Hematopoietic multipotent progenitor cell treated with erythropoietin and hydrocortisone succinate and interleukin-3 and kit ligand, for 17 days (in vitro differentiated cells): ENCODE measurements at regions not wholly inside any gene's neighbourhood (a gene's known extent, or its start where the extent isn't known, plus 50 kb on each side); places are given as distances from the start of the nearest gene placed in this dataset.

ENCODE experiments used
- DNase-seq: peaks from one replicate; pipeline ENCODE4 v3.0.0-alpha.2; 2015; ENCODE audit warnings: low spot score

DNA sequence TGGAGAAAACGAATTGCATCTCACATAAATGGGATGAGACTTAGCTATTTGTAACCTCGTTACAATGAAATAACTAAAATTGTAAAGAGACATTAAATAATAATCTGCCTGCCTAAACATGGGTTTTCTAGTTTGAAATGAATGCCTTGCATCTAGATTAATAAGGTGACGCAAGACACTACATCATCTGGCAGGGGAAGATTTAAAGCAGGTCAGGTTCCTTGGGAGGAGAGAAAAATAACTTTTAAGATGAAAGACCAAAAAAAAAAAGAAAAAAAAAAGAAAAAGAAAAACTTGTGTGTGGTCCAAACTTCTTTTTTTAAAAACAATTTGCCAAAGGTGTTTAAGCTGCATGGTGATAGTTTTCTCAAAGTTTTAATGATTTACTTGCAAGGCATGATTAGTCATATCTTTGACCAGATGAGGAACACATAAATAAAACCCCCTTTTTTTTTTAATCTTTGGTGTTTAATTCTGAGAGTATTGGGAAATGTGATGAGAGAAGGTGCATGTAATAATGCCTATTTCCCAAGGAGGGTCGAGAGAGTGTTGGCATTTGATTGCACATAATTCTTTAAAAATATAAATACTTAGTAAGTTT is 122.9 kb upstream of the ADAMTSL1 start:
- no peak for DNase-seq

DNA sequence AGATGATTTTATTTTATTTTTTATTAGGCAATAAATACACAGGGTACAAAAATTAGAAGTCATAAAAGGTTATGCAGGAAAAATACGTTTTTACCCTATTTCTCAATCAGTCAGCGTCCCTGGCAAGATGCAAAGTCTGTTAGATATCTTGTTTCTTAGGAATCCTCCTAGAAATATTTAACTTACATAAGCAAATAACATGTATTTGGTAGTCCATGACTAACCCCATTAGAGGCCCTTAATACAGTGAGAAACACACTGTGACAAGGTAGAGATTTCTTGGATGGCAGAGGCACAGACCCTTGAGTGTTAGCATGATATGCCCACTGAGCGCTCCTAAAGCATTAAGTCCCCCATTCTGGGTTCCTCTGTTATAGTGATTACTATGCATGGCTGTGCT is 121.2 kb upstream of the ADAMTSL1 start:
- no peak for DNase-seq

DNA sequence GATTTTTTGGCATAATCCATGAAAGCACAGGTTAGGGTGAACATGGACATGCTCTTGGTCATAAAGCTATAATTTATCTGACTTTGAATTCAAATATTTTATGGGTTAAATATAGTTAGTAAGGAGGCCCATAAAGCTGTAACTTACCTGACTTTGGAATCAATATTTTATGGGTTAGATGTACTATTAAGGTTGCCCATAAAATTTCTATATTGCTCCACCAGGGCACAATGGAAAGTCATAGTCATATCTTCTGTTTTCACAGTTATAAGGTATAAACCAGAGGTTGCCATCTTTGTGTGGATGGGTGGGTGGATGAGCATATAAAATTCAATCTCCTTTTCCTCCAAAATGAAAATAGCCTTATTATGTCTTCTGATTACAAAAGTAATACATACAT is 120.5 kb upstream of the ADAMTSL1 start:
- no peak for DNase-seq

- DNase-seq = no peak
Measured at GRCh38 chr9:18357321-18357720, 116.6 kb upstream of the ADAMTSL1 start.

DNA sequence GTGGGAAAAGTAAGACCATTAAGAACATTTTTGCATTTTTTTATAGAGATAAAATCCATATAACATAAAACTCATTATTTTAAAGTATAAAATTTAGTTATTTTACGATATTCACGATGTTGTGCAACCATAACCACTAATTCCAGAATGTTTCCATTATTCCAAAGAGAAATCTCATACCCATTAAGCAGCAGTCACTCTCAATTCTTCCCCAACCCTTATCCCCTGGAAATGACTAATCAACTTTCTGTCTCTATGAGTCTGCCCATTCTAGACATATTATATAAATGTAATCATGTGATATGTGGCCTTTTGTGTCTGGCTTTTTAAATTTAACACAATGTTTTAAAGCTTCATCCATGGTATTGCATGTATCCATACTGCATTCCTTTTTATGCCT is 115.6 kb upstream of the ADAMTSL1 start:
- no peak for DNase-seq

- no peak for DNase-seq
Measured at GRCh38 chr9:18359335-18359734, 114.6 kb upstream of the ADAMTSL1 start.

- DNase-seq = no peak
Measured at GRCh38 chr9:18360005-18360404, 113.9 kb upstream of the ADAMTSL1 start.

GRCh38 chr9:18361646-18362045 is 112.3 kb upstream of the ADAMTSL1 start:
- DNase-seq = no peak

- DNase-seq = no peak
Measured at GRCh38 chr9:18362166-18362565, 111.8 kb upstream of the ADAMTSL1 start.

- no peak for DNase-seq
Measured at GRCh38 chr9:18362901-18363685, 110.9 kb upstream of the ADAMTSL1 start.

- no peak for DNase-seq
Measured at GRCh38 chr9:18365651-18366050, 108.3 kb upstream of the ADAMTSL1 start.

- no peak for DNase-seq
Measured at GRCh38 chr9:18366184-18366583, 107.8 kb upstream of the ADAMTSL1 start.

GRCh38 chr9:18368206-18368605 is 105.7 kb upstream of the ADAMTSL1 start:
- DNase-seq = no peak

DNA sequence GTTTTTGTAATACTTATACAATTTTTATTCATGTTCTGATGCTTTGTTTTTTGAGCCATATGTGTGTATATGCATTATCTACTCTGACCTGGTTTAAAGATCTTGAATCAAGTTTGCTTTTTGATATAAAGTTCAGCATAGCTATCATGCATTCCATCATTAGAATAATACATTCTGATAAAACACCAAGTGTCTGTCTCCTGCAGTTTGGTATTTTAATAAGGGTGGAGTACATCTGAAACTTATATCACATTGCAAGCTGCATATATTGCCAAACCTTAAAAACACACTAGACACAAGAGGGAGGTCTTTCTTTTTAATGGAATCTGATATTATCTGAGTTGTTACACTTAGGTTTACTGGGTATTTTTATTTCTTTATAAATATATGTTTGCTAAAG is 102.8 kb upstream of the ADAMTSL1 start:
- no peak for DNase-seq

- DNase-seq = no peak
Measured at GRCh38 chr9:18371621-18372020, 102.3 kb upstream of the ADAMTSL1 start.

DNA sequence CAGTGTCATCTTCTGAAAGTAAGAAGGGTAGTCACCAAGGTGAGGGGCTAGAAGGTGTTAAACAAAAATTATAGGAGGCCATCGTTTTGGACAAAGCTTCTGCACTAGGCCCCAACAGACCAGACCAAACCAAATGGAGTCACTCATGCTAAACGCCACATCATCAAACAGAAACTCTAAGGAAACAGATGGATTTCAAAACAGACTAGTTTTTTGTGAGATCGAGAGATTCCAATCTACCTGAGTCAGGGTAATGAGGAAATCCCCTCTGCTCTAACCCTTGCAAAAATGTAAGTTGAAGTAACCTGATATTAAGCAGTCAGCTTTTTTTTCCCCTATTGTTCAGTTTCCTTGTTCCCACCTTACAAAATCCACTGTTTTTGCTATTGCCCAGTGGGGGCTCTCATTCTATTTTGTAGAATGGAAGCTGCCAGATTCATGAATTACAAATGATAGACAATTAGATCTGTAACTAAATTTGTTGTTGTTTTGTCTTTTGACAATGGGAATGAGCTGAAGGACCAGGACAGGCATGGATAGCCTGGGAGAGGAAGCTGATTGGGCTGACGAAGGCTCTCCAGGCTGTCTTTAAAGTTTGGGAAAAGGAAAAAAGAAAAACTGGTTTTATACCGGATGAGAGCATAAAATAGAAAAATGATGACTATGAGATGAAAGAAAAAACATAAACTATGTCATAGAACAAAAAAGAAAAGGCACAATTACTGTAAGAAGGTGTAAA is 94.7 kb upstream of the ADAMTSL1 start:
- DNase-seq = no peak

- DNase-seq = no peak
Measured at GRCh38 chr9:18382243-18382642, 91.7 kb upstream of the ADAMTSL1 start.

- no peak for DNase-seq
Measured at GRCh38 chr9:18384066-18384465, 89.9 kb upstream of the ADAMTSL1 start.

DNA sequence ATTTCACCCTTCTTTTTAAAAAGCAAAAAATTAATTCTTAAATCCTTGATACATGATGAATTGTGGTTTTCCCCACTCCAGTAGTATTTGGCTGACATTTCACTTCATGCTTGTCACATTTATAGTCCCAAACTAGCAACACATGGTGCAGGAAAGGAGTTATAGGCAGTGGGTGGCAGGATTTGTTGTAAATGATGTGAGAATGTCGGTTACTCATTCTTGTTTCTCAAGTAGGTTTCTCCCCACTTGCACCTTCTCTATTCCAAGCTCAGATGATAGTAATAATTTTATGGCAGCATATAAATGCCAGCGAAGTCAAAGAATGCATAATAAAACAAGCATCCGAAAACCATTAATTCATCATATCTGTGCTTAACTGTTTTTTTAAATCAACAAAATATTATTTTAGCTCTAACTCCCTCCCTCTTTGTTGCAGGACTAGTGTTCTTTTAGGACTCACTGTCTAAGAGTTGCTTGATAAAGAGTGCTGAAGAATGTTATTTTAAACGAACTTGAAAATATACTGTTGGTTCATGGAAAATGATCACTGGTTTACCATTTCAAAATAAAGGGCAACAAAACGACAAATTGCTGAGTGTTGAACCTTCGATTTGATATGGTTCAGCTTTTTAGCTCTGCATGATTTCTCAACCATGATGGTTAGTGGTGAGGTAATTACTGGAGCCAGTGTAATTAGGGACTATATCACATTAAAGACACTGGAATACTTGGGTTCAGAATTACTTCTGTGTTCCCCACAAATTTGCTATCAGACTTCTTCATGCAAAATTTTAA is 88.1 kb upstream of the ADAMTSL1 start:
- DNase-seq = no peak

DNA sequence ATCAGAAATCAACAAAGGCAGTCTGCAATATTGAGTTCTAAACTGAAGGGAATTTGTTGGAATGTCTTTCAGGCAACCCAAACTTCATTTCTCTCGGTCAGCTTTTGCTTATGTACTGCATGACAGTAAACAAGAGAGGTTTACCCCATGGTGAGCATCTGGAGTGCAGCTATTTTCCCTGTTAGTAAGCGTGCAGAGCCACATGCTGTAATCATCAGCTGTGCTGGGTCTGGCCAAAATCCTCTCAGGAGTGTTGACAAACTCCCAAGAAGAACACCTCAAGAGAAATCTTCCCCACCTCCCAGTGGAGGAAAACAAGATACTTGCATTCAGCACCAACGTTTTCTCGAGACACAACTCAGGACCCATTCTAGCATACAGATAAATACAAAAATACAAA is 83.6 kb upstream of the ADAMTSL1 start:
- DNase-seq = no peak

GRCh38 chr9:18393340-18394130 is 80.4 kb upstream of the ADAMTSL1 start:
- no peak for DNase-seq
